Left ventricle myocardium inferior (tissue), 1 donor: ENCODE measurements at regions not wholly inside any gene's neighbourhood (a gene's known extent, or its start where the extent isn't known, plus 50 kb on each side); places are given as distances from the start of the nearest gene placed in this dataset.
A peak's percentile ranks its signal among the peaks of the same experiment; 100 is the strongest.
"Not testable (repeated sequence)": the region's sequence is repeated elsewhere in the genome, so short reads cannot be mapped to it uniquely, and the experiment has no call there.

Experiments used
- DNase-seq: peaks from one replicate; pipeline ENCODE4 v3.0.0-alpha.2; 2020
- H3K27ac ChIP-seq: fragments of 200-600 bp; replicated peaks from 2 replicates; pipeline ENCODE4 v1.8.0; 2021
- H3K27me3 ChIP-seq: fragments of 200-600 bp; 2 replicates; pipeline ENCODE4 v1.8.0; 2021; ENCODE audit warnings: low read depth
- H3K36me3 ChIP-seq: fragments of 200-600 bp; 2 replicates; pipeline ENCODE4 v1.8.0; 2021
- H3K4me1 ChIP-seq: fragments of 200-600 bp; 2 replicates; pipeline ENCODE4 v1.8.0; 2021
- H3K4me3 ChIP-seq: fragments of 200-600 bp; 2 replicates; pipeline ENCODE4 v1.8.0; 2021; ENCODE audit warnings: mild to moderate bottlenecking, moderate library complexity
- H3K9me3 ChIP-seq: fragments of 200-600 bp; replicated peaks from 2 replicates; pipeline ENCODE4 v1.8.0; 2021
- CTCF ChIP-seq: fragments of 200-600 bp; IDR thresholded peaks from 2 replicates; pipeline ENCODE4 v1.8.0; 2021; ENCODE audit warnings: antibody characterized with exemption, mild to moderate bottlenecking, borderline replicate concordance
- intact Hi-C: fragments of 100-400 bp; cut with micrococcal nuclease; formaldehyde crosslinking; loops from one replicate; pipeline ENCODE4 v1.11.0; 2022
- donor health status: DM: no; HTN: yes; CAD: no; lungs with severe emphysema.

- DNase-seq, result no peak
- Histone ChIP-seq H3K4me1 (peaks cover 19% of the 10 kb centered on the region), H3K36me3 (no peaks in the 10 kb centered on the region), H3K27ac (peak overlapping the region; percentile 84), H3K27me3 (no peaks in the 10 kb centered on the region), H3K4me3 (no peak overlapping the region), H3K9me3 (no peaks in the 10 kb centered on the region)
- no peak for TF ChIP-seq CTCF
- intact Hi-C loops, result no loop called here
These were observed 83.9 kb upstream of the CPEB2 start for GRCh38 chr4:14918336-14918735.

- TF ChIP-seq CTCF, result no peak
- no peak overlapping the region for H3K4me3 ChIP-seq
- intact Hi-C loops, result no loop called here
These were observed 82.5 kb upstream of the CPEB2 start for GRCh38 chr4:14919785-14920184.

GRCh38 chr4:14920237-14920636, 82.0 kb upstream of the CPEB2 start:
- no peak for TF ChIP-seq CTCF
- Histone ChIP-seq H3K4me1 (peaks cover 19% of the 10 kb centered on the region), H3K36me3 (no peaks in the 10 kb centered on the region), H3K4me3 (no peak overlapping the region), H3K27me3 (no peaks in the 10 kb centered on the region), H3K27ac (no peak overlapping the region), H3K9me3 (no peaks in the 10 kb centered on the region)
- DNase-seq, result no peak
- intact Hi-C loops, result no loop called here

More at GRCh38 chr4:14919785-14920184, 82.5 kb upstream of the CPEB2 start:
- Histone ChIP-seq H3K9me3 (no peaks in the 10 kb centered on the region), H3K36me3 (no peaks in the 10 kb centered on the region), H3K27me3 (no peaks in the 10 kb centered on the region), H3K27ac (no peak overlapping the region), H3K4me1 (peaks cover 19% of the 10 kb centered on the region)
- no peak for DNase-seq

DNA sequence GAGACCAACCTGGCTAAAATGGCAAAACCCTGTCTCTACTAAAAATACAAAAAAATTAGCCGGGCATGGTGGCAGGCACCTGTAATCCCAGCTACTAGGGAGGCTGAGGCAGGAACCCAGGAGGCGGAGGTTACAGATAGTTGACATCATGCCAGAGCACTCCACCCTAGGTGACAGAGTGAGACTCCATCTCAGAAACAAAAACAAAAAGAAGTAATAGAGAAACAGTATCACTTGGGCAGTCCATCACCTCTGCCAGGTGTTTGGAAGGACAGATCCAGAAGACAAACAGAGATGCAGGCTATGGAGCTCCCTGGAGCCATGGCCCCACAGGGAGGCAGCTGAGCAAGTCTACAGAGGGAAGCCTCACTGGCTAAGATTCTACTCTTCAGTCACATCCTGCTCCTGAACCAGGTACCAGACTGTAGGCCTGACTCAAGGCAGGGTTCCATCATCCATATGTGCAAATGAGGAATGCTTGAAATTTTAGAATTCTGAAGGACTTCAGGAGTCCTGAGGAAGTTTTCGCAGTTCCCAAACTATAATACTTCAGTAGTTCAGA, 81.4 kb upstream of the CPEB2 start:
- no peaks in the 10 kb centered on the region for H3K9me3 ChIP-seq
- H3K4me1 ChIP-seq, result peaks cover 21% of the 10 kb centered on the region
- H3K27me3 ChIP-seq, result no peaks in the 10 kb centered on the region
- no peak for DNase-seq
- intact Hi-C loops, result no loop called here
- H3K4me3 ChIP-seq, result no peak overlapping the region
- H3K36me3 ChIP-seq, result no peaks in the 10 kb centered on the region
- no peak for TF ChIP-seq CTCF
- H3K27ac ChIP-seq, result no peak overlapping the region

DNA sequence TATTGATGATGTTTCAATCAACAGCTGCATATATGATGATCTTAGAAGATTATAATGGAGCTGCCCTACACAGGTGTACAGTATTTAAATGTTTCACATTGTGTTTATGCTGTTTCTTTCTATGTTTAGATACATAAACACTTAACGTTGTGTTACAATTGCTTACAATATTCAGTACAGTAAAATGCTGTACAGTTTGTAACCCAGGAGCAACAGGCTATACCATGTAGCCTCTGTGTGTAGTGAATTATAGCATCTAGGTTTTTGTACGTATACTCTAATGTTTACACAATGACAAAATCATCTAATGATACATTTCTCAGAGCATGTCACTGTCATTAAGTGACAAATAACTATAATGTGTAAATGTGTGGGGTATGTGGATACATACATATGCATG, 80.5 kb upstream of the CPEB2 start:
- H3K9me3 ChIP-seq, intact Hi-C loops, H3K27ac ChIP-seq, DNase-seq, H3K4me3 ChIP-seq, H3K36me3 ChIP-seq, H3K27me3 ChIP-seq: not testable (repeated sequence)
- H3K4me1 ChIP-seq, result peaks cover 28% of the 10 kb centered on the region

DNA sequence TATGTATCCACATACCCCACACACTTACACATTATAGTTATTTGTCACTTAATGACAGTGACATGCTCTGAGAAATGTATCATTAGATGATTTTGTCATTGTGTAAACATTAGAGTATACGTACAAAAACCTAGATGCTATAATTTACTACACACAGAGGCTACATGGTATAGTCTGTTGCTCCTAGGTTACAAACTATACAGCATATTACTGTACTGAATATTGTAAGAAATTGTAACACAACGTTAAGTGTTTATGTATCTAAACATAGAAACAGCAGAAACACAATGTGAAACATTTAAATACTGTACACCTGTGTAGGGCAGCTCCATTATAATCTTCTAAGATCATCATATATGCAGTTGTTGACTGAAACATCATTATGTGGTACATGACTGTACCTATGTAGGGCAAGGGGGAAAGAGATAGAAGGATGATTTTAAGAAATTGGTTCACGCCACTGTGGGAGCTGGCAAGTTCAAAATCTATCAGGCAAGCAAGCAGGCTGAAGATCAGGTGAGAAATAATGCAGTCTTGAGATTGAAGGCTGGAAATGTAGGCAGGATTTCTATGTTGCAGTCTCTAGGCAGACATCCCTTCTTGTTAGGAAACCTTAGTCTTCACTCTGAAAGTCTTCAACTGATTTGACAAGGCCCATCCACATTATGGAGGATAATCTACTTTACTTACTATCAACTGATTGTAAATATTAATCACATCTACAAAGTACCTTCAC, 78.0 kb upstream of the CPEB2 start:
- TF ChIP-seq CTCF, result no peak
- Histone ChIP-seq H3K36me3 (no peaks in the 10 kb centered on the region), H3K4me1 (peaks cover 12% of the 10 kb centered on the region), H3K27me3 (no peaks in the 10 kb centered on the region), H3K27ac (no peak overlapping the region), H3K9me3 (no peaks in the 10 kb centered on the region), H3K4me3 (no peak overlapping the region)
- intact Hi-C loops, result no loop called here
- no peak for DNase-seq
